SK-N-SH treated with all-trans-retinoic acid at 6 μM for 48 hours (cell line): ENCODE measurements at regions not wholly inside any gene's neighbourhood (a gene's known extent, or its start where the extent isn't known, plus 50 kb on each side); places are given as distances from the start of the nearest gene placed in this dataset.

Experiments
- OSR1 ChIP-seq: fragments of 250-450 bp; sonication (Bioruptor Pico); IDR thresholded peaks from 2 replicates; pipeline ENCODE4 v1.8.0; 2022; ENCODE audit warnings: moderate library complexity, mild to moderate bottlenecking, inconsistent platforms
- ZFP30 ChIP-seq: fragments of 450-650 bp; formaldehyde crosslinking; IDR thresholded peaks from 2 replicates; pipeline ENCODE4 v1.5.0; 2022; ENCODE audit warnings: mild to moderate bottlenecking, moderate library complexity
- TF ChIP-seq, protein P1 (sequence below): fragments of 250-450 bp; sonication (Bioruptor Pico); IDR thresholded peaks from 2 replicates; pipeline ENCODE4 v1.8.0; 2020; ENCODE audit warnings: mild to moderate bottlenecking, moderate library complexity, borderline replicate concordance

DNA sequence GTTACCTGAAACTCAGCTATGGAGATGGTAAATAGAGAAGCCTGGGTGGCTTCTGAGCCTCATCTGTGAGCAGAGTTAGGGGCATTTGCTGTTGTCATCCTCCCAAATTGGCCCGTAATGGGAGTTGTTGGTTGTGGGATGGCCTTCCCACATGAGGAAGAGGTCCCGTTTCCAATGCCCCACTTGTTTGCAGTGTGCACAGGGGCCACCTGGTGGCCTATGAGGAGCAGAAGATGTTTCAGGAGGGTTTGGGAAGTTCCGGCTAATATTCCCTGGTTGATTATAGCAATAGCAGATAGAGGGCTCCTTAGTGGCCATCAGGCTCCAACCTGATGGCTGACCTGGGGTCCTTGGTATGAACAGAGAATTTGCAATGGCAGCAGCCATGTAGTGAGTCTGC, 1546.5 kb downstream of the OTOL1 start:
- TF ChIP-seq, protein P1, sequence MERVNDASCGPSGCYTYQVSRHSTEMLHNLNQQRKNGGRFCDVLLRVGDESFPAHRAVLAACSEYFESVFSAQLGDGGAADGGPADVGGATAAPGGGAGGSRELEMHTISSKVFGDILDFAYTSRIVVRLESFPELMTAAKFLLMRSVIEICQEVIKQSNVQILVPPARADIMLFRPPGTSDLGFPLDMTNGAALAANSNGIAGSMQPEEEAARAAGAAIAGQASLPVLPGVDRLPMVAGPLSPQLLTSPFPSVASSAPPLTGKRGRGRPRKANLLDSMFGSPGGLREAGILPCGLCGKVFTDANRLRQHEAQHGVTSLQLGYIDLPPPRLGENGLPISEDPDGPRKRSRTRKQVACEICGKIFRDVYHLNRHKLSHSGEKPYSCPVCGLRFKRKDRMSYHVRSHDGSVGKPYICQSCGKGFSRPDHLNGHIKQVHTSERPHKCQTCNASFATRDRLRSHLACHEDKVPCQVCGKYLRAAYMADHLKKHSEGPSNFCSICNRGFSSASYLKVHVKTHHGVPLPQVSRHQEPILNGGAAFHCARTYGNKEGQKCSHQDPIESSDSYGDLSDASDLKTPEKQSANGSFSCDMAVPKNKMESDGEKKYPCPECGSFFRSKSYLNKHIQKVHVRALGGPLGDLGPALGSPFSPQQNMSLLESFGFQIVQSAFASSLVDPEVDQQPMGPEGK (CRISPR knock-in tag) = no peak
- TF ChIP-seq OSR1 (no peak), ZFP30 (CRISPR knock-in tag) (no peak)
